ENCODE measurements at regions not wholly inside any gene's neighbourhood (a gene's known extent, or its start where the extent isn't known, plus 50 kb on each side); places are given as distances from the start of the nearest gene placed in this dataset.

GRCh38 chr3:117109178-117109577 is 399.6 kb downstream of the TUSC7 start:
- no peak overlapping the region for H3K4me3 ChIP-seq
- DNase-seq (ENCODE audit: low read depth in 1 of 2, low spot score in 1 of 2) = no peak
- H3K27me3 ChIP-seq = no peaks in the 10 kb centered on the region
- no peak for TF ChIP-seq CTCF (IDR thresholded peaks at IDR 0.05; ENCODE audit: low read depth, low read length)
- H3K9me3 ChIP-seq (ENCODE audit: low read depth) = no peaks in the 10 kb centered on the region
- H3K36me3 ChIP-seq = no peaks in the 10 kb centered on the region
- no peaks in the 10 kb centered on the region for H3K4me1 ChIP-seq (ENCODE audit: low read depth)
- no peak overlapping the region for H3K27ac ChIP-seq

- H3K4me3 ChIP-seq = no peak overlapping the region
- no peaks in the 10 kb centered on the region for H3K27me3 ChIP-seq
Measured at GRCh38 chr3:117114517-117115265, 405.1 kb downstream of the TUSC7 start.

GRCh38 chr3:117117188-117117936 is 407.8 kb downstream of the TUSC7 start:
- DNase-seq (ENCODE audit: low read depth in 1 of 2, low spot score in 1 of 2) = no peak
- Histone ChIP-seq H3K36me3 (no peaks in the 10 kb centered on the region), H3K4me3 (no peak overlapping the region), H3K4me1 (ENCODE audit: low read depth) (no peaks in the 10 kb centered on the region), H3K27ac (no peak overlapping the region), H3K27me3 (no peaks in the 10 kb centered on the region), H3K9me3 (ENCODE audit: low read depth) (no peaks in the 10 kb centered on the region)
- no peak for TF ChIP-seq CTCF (IDR thresholded peaks at IDR 0.05; ENCODE audit: low read depth, low read length)

More at GRCh38 chr3:117114517-117115265, 405.1 kb downstream of the TUSC7 start:
- Histone ChIP-seq H3K27ac (no peak overlapping the region), H3K9me3 (ENCODE audit: low read depth) (no peaks in the 10 kb centered on the region), H3K36me3 (no peaks in the 10 kb centered on the region), H3K4me1 (ENCODE audit: low read depth) (no peaks in the 10 kb centered on the region)
- DNase-seq (ENCODE audit: low read depth in 1 of 2, low spot score in 1 of 2) = no peak
- TF ChIP-seq CTCF (IDR thresholded peaks at IDR 0.05; ENCODE audit: low read depth, low read length) = no peak

- Histone ChIP-seq H3K4me3 (no peak overlapping the region), H3K36me3 (no peaks in the 10 kb centered on the region), H3K9me3 (ENCODE audit: low read depth) (no peaks in the 10 kb centered on the region), H3K27ac (no peak overlapping the region), H3K27me3 (no peaks in the 10 kb centered on the region), H3K4me1 (ENCODE audit: low read depth) (no peaks in the 10 kb centered on the region)
- no peak for DNase-seq (ENCODE audit: low read depth in 1 of 2, low spot score in 1 of 2)
- no peak for TF ChIP-seq CTCF (IDR thresholded peaks at IDR 0.05; ENCODE audit: low read depth, low read length)
Measured at GRCh38 chr3:117118604-117119003, 409.0 kb downstream of the TUSC7 start.

GRCh38 chr3:117120014-117120413 is 410.4 kb downstream of the TUSC7 start:
- no peaks in the 10 kb centered on the region for H3K27me3 ChIP-seq
- no peak for DNase-seq (ENCODE audit: low read depth in 1 of 2, low spot score in 1 of 2)
- H3K4me1 ChIP-seq (ENCODE audit: low read depth) = no peaks in the 10 kb centered on the region
- no peaks in the 10 kb centered on the region for H3K36me3 ChIP-seq
- no peaks in the 10 kb centered on the region for H3K9me3 ChIP-seq (ENCODE audit: low read depth)
- H3K27ac ChIP-seq = no peak overlapping the region
- TF ChIP-seq CTCF (IDR thresholded peaks at IDR 0.05; ENCODE audit: low read depth, low read length) = no peak
- H3K4me3 ChIP-seq = no peak overlapping the region

Data from cardiac muscle cell (in vitro differentiated cells and primary cell).